ENCODE measurements at regions not wholly inside any gene's neighbourhood (a gene's known extent, or its start where the extent isn't known, plus 50 kb on each side); places are given as distances from the start of the nearest gene placed in this dataset.

GRCh38 chr2:146246002-146246735 lies 1598.7 kb upstream of the ACVR2A start:
- H3K4me1 ChIP-seq (ENCODE audit: insufficient read depth, low read length), result peaks cover 10% of the 10 kb centered on the region
- H3K9me2 ChIP-seq (replicated peaks; ENCODE audit: low read length), result no peaks in the 10 kb centered on the region
- H3F3A ChIP-seq (ENCODE audit: low read length, unreplicated experiment), result no peaks in the 10 kb centered on the region
- H4K20me1 ChIP-seq (ENCODE audit: low read length), result no peaks in the 10 kb centered on the region
- BruUV-seq (replicated peaks), result no TSS peak
- H3K79me2 ChIP-seq (ENCODE audit: low read length), result no peaks in the 10 kb centered on the region
- H3K27me3 ChIP-seq (ENCODE audit: low read length), result no peaks in the 10 kb centered on the region
- H3K36me3 ChIP-seq (ENCODE audit: low read depth, low read length), result no peaks in the 10 kb centered on the region
- TF ChIP-seq CTCF (conservative IDR thresholded peaks at IDR 0.05; ENCODE audit: low read depth, low read length), result no peak
- TF ChIP-seq EZH2phosphoT487 (IDR thresholded peaks at IDR 0.05; ENCODE audit: borderline replicate concordance, low read length), result no peak
- TF ChIP-seq EZH2 (IDR thresholded peaks at IDR 0.05; ENCODE audit: low read length, unreplicated experiment), result no peak
- no peak overlapping the region for H3K9ac ChIP-seq (ENCODE audit: low read length)
- ATAC-seq (peak; percentile 79), DNase-seq (peak; percentile 45)
- 0 out of 2 replicates have a peak overlapping the region, but pooled peaks have one; percentile 2 for H2AFZ ChIP-seq (ENCODE audit: low read length)
- intact Hi-C loops (cut with micrococcal nuclease), result no loop called here
- no peak overlapping the region for H3K27ac ChIP-seq (ENCODE audit: low read length)
- no peak overlapping the region for H3K4me3 ChIP-seq (ENCODE audit: low read length)
- no peak overlapping the region for H3K4me2 ChIP-seq (ENCODE audit: low read length)
- no peaks in the 10 kb centered on the region for H3K9me3 ChIP-seq (ENCODE audit: low read length)
- ChIA-PET POLR2A (ENCODE audit: unreplicated experiment) (no interaction called here), CTCF (no interaction called here)

GRCh38 chr2:146244830-146245229 lies 1600.0 kb upstream of the ACVR2A start:
- no peak overlapping the region for H3K27ac ChIP-seq (ENCODE audit: low read length)
- H3K9ac ChIP-seq (ENCODE audit: low read length), result no peak overlapping the region
- BruUV-seq (replicated peaks), result no TSS peak
- no peak overlapping the region for H2AFZ ChIP-seq (ENCODE audit: low read length)
- peaks cover 10% of the 10 kb centered on the region for H3K4me1 ChIP-seq (ENCODE audit: insufficient read depth, low read length)
- H3K36me3 ChIP-seq (ENCODE audit: low read depth, low read length), result no peaks in the 10 kb centered on the region
- no peak overlapping the region for H3K4me3 ChIP-seq (ENCODE audit: low read length)
- ChIA-PET CTCF (no interaction called here), POLR2A (ENCODE audit: unreplicated experiment) (no interaction called here)
- no peaks in the 10 kb centered on the region for H3K9me2 ChIP-seq (replicated peaks; ENCODE audit: low read length)
- intact Hi-C loops (cut with micrococcal nuclease), result no loop called here
- no peaks in the 10 kb centered on the region for H3K9me3 ChIP-seq (ENCODE audit: low read length)
- H3K79me2 ChIP-seq (ENCODE audit: low read length), result no peaks in the 10 kb centered on the region
- no peak for DNase-seq
- ATAC-seq, result no peak
- H3F3A ChIP-seq (ENCODE audit: low read length, unreplicated experiment), result no peaks in the 10 kb centered on the region
- no peaks in the 10 kb centered on the region for H4K20me1 ChIP-seq (ENCODE audit: low read length)
- H3K4me2 ChIP-seq (ENCODE audit: low read length), result no peak overlapping the region
- no peak for TF ChIP-seq EZH2 (IDR thresholded peaks at IDR 0.05; ENCODE audit: low read length, unreplicated experiment)
- no peak for TF ChIP-seq CTCF (conservative IDR thresholded peaks at IDR 0.05; ENCODE audit: low read depth, low read length)
- no peak for TF ChIP-seq EZH2phosphoT487 (IDR thresholded peaks at IDR 0.05; ENCODE audit: borderline replicate concordance, low read length)
- H3K27me3 ChIP-seq (ENCODE audit: low read length), result no peaks in the 10 kb centered on the region

- TF ChIP-seq EZH2phosphoT487 (IDR thresholded peaks at IDR 0.05; ENCODE audit: borderline replicate concordance, low read length) (no peak), EZH2 (IDR thresholded peaks at IDR 0.05; ENCODE audit: low read length, unreplicated experiment) (no peak), CTCF (conservative IDR thresholded peaks at IDR 0.05; ENCODE audit: low read depth, low read length) (no peak)
- POLR2A ChIA-PET (ENCODE audit: unreplicated experiment), result no interaction called here
Measured at GRCh38 chr2:146244131-146244530, 1600.7 kb upstream of the ACVR2A start.

More at GRCh38 chr2:146244131-146244530, 1600.7 kb upstream of the ACVR2A start:
- peaks cover 10% of the 10 kb centered on the region for H3K4me1 ChIP-seq (ENCODE audit: insufficient read depth, low read length)
- CTCF ChIA-PET, result no interaction called here
- H3F3A ChIP-seq (ENCODE audit: low read length, unreplicated experiment), result no peaks in the 10 kb centered on the region
- no peaks in the 10 kb centered on the region for H3K36me3 ChIP-seq (ENCODE audit: low read depth, low read length)
- no peaks in the 10 kb centered on the region for H3K27me3 ChIP-seq (ENCODE audit: low read length)
- no peak overlapping the region for H2AFZ ChIP-seq (ENCODE audit: low read length)
- H3K27ac ChIP-seq (ENCODE audit: low read length), result no peak overlapping the region
- no peak overlapping the region for H3K4me2 ChIP-seq (ENCODE audit: low read length)
- H3K9me3 ChIP-seq (ENCODE audit: low read length), result no peaks in the 10 kb centered on the region
- H3K9me2 ChIP-seq (replicated peaks; ENCODE audit: low read length), result no peaks in the 10 kb centered on the region
- no peak overlapping the region for H3K9ac ChIP-seq (ENCODE audit: low read length)
- no peak for DNase-seq
- ATAC-seq, result no peak
- no peaks in the 10 kb centered on the region for H4K20me1 ChIP-seq (ENCODE audit: low read length)
- no peaks in the 10 kb centered on the region for H3K79me2 ChIP-seq (ENCODE audit: low read length)
- no TSS peak for BruUV-seq (replicated peaks)
- H3K4me3 ChIP-seq (ENCODE audit: low read length), result no peak overlapping the region
- intact Hi-C loops (cut with micrococcal nuclease), result no loop called here

Data from PC-3 (cell line).